Neural cell (in vitro differentiated cells): ENCODE measurements at regions not wholly inside any gene's neighbourhood (a gene's known extent, or its start where the extent isn't known, plus 50 kb on each side); places are given as distances from the start of the nearest gene placed in this dataset.

Source experiments
- H2AFZ ChIP-seq: fragments of 200-600, 300-800 bp; sonication (generic), shearing (Covaris generic); 2 replicates; pipeline ENCODE4 v1.6.0; 2014; ENCODE audit warnings: low read depth, mild to moderate bottlenecking, antibody characterized with exemption, low read length, moderate library complexity
- H3F3A ChIP-seq: fragments of 200-600 bp; shearing (Covaris generic); 2 replicates; pipeline ENCODE4 v1.6.1; 2016; ENCODE audit warnings: mild to moderate bottlenecking, moderate library complexity, mixed read lengths, antibody characterized with exemption, low read length; ENCODE audit not compliant: insufficient read depth, poor library complexity, severe bottlenecking
- H3K27ac ChIP-seq: fragments of 200-600, 300-800 bp; sonication (generic), shearing (Covaris generic); 2 replicates; pipeline ENCODE4 v1.5.1; 2014; ENCODE audit warnings: mild to moderate bottlenecking, low read length, moderate library complexity
- H3K27me3 ChIP-seq: fragments of 300-800, 200-600 bp; sonication (generic), shearing (Covaris generic); 2 replicates; pipeline ENCODE4 v1.6.0; 2014; ENCODE audit warnings: mild to moderate bottlenecking, low read depth, low read length, moderate library complexity; ENCODE audit not compliant: insufficient read depth
- H3K36me3 ChIP-seq: fragments of 300-800, 200-600 bp; sonication (generic), shearing (Covaris generic); 2 replicates; pipeline ENCODE4 v1.5.1; 2014; ENCODE audit warnings: mild to moderate bottlenecking, antibody characterized with exemption, low read length, moderate library complexity; ENCODE audit not compliant: insufficient read depth
- H3K4me2 ChIP-seq: fragments of 300-800, 200-600 bp; sonication (generic), shearing (Covaris generic); 2 replicates; pipeline ENCODE4 v1.6.0; 2014; ENCODE audit warnings: mild to moderate bottlenecking, low read length
- H3K4me3 ChIP-seq: fragments of 300-800, 200-600 bp; sonication (generic), shearing (Covaris generic); 2 replicates; pipeline ENCODE4 v1.5.1; 2014; ENCODE audit warnings: mild to moderate bottlenecking, low read length, moderate library complexity
- H3K79me2 ChIP-seq: fragments of 200-600 bp; shearing (Covaris generic); replicated peaks from 2 replicates; pipeline ENCODE4 v1.6.0; 2014; ENCODE audit warnings: mild to moderate bottlenecking, low read length, moderate library complexity; ENCODE audit not compliant: insufficient read depth
- H3K9ac ChIP-seq: fragments of 300-800, 200-600 bp; sonication (generic), shearing (Covaris generic); 2 replicates; pipeline ENCODE4 v1.6.1; 2016; ENCODE audit warnings: mild to moderate bottlenecking, low read length, mixed read lengths
- H3K9me2 ChIP-seq: fragments of 200-600 bp; shearing (Covaris generic); 2 replicates; pipeline ENCODE4 v1.6.1; 2016; ENCODE audit warnings: mild to moderate bottlenecking, low read length, mixed read lengths; ENCODE audit not compliant: insufficient read depth
- H3K9me3 ChIP-seq: fragments of 200-600, 300-800 bp; sonication (generic), shearing (Covaris generic); 2 replicates; pipeline ENCODE4 v1.6.1; 2016; ENCODE audit warnings: mild to moderate bottlenecking, mixed run types, low read length, moderate library complexity, mixed read lengths
- H4K20me1 ChIP-seq: fragments of 200-600 bp; shearing (Covaris generic); 2 replicates; pipeline ENCODE4 v1.6.1; 2016; ENCODE audit warnings: mild to moderate bottlenecking, mixed run types; ENCODE audit not compliant: insufficient read depth
- EP300 ChIP-seq: fragments of 450-650 bp; conservative IDR thresholded peaks from 2 replicates; pipeline ENCODE4 v1.6.1; 2014; ENCODE audit warnings: antibody characterized with exemption, mild to moderate bottlenecking, moderate library complexity; ENCODE audit not compliant: poor library complexity, severe bottlenecking
- EZH2 ChIP-seq: fragments of 200-600, 300-800 bp; shearing (Covaris generic), sonication (generic); IDR thresholded peaks from 2 replicates; pipeline ENCODE4 v1.6.1; 2014; ENCODE audit warnings: antibody characterized with exemption, low read length, borderline replicate concordance, mild to moderate bottlenecking; ENCODE audit not compliant: insufficient read depth, poor library complexity, severe bottlenecking
- MXI1 ChIP-seq: fragments of 450-650 bp; conservative IDR thresholded peaks from 2 replicates; pipeline ENCODE4 v1.6.1; 2014; ENCODE audit warnings: antibody characterized with exemption, mild to moderate bottlenecking; ENCODE audit not compliant: poor library complexity, severe bottlenecking
- POLR2AphosphoS5 ChIP-seq: IDR thresholded peaks from 2 replicates; pipeline ENCODE4 v1.6.1; 2012
- RAD21 ChIP-seq: fragments of 450-650 bp; conservative IDR thresholded peaks from 2 replicates; pipeline ENCODE4 v1.6.1; 2014; ENCODE audit warnings: antibody characterized with exemption, mild to moderate bottlenecking, moderate library complexity
- SMC3 ChIP-seq: fragments of 450-650 bp; conservative IDR thresholded peaks from 2 replicates; pipeline ENCODE4 v1.6.1; 2014; ENCODE audit warnings: antibody characterized with exemption, mild to moderate bottlenecking, moderate library complexity; ENCODE audit not compliant: poor library complexity
- TAF1 ChIP-seq: IDR thresholded peaks from 2 replicates; pipeline ENCODE4 v1.6.1; 2012; ENCODE audit warnings: low read depth
- TF ChIP-seq, protein P1 (sequence below): IDR thresholded peaks from 2 replicates; pipeline ENCODE4 v1.6.1; 2012; ENCODE audit warnings: borderline replicate concordance
- TF ChIP-seq, protein P2 (sequence below): fragments of 450-650 bp; IDR thresholded peaks from 2 replicates; pipeline ENCODE4 v1.5.1; 2014; ENCODE audit warnings: antibody characterized with exemption, mild to moderate bottlenecking, moderate library complexity; ENCODE audit not compliant: poor library complexity, severe bottlenecking

DNA sequence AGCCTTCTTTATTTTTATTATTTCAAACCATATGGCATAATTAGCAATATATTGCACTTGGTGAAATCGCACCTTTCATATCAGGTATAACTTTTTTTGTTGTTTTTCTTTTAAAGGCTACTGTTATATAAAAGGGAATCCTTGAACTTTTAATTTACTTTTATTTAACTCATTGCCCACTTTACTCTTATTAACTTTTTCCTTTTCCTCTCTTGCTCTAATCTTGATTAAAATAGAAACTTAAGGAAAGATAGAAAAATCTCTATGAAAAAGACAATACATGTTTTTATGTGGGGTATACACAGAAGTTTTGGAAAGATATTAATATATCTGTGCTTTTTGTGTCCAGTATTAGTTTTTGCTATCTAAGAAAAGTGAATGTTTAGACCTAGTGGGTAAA lies 805.8 kb downstream of the USP25 start:
- TF ChIP-seq RAD21 = no peak
- TF ChIP-seq POLR2AphosphoS5 = no peak
- TF ChIP-seq, protein P1, sequence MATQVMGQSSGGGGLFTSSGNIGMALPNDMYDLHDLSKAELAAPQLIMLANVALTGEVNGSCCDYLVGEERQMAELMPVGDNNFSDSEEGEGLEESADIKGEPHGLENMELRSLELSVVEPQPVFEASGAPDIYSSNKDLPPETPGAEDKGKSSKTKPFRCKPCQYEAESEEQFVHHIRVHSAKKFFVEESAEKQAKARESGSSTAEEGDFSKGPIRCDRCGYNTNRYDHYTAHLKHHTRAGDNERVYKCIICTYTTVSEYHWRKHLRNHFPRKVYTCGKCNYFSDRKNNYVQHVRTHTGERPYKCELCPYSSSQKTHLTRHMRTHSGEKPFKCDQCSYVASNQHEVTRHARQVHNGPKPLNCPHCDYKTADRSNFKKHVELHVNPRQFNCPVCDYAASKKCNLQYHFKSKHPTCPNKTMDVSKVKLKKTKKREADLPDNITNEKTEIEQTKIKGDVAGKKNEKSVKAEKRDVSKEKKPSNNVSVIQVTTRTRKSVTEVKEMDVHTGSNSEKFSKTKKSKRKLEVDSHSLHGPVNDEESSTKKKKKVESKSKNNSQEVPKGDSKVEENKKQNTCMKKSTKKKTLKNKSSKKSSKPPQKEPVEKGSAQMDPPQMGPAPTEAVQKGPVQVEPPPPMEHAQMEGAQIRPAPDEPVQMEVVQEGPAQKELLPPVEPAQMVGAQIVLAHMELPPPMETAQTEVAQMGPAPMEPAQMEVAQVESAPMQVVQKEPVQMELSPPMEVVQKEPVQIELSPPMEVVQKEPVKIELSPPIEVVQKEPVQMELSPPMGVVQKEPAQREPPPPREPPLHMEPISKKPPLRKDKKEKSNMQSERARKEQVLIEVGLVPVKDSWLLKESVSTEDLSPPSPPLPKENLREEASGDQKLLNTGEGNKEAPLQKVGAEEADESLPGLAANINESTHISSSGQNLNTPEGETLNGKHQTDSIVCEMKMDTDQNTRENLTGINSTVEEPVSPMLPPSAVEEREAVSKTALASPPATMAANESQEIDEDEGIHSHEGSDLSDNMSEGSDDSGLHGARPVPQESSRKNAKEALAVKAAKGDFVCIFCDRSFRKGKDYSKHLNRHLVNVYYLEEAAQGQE = no peak
- TF ChIP-seq EZH2 = no peak
- TF ChIP-seq SMC3 = no peak
- TF ChIP-seq, protein P2, sequence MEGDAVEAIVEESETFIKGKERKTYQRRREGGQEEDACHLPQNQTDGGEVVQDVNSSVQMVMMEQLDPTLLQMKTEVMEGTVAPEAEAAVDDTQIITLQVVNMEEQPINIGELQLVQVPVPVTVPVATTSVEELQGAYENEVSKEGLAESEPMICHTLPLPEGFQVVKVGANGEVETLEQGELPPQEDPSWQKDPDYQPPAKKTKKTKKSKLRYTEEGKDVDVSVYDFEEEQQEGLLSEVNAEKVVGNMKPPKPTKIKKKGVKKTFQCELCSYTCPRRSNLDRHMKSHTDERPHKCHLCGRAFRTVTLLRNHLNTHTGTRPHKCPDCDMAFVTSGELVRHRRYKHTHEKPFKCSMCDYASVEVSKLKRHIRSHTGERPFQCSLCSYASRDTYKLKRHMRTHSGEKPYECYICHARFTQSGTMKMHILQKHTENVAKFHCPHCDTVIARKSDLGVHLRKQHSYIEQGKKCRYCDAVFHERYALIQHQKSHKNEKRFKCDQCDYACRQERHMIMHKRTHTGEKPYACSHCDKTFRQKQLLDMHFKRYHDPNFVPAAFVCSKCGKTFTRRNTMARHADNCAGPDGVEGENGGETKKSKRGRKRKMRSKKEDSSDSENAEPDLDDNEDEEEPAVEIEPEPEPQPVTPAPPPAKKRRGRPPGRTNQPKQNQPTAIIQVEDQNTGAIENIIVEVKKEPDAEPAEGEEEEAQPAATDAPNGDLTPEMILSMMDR = no peak
- TF ChIP-seq EP300 = no peak
- TF ChIP-seq MXI1 = no peak
- TF ChIP-seq TAF1 = no peak
- no peak overlapping the region for H3K9ac ChIP-seq
- no peaks in the 10 kb centered on the region for H3K9me3 ChIP-seq
- no peaks in the 10 kb centered on the region for H3K9me2 ChIP-seq
- H3K4me3 ChIP-seq = no peak overlapping the region
- no peaks in the 10 kb centered on the region for H4K20me1 ChIP-seq
- no peaks in the 10 kb centered on the region for H3K79me2 ChIP-seq
- no peak overlapping the region for H3K27ac ChIP-seq
- no peak overlapping the region for H2AFZ ChIP-seq
- no peaks in the 10 kb centered on the region for H3K27me3 ChIP-seq
- H3K4me2 ChIP-seq = no peak overlapping the region
- H3F3A ChIP-seq = no peaks in the 10 kb centered on the region
- no peaks in the 10 kb centered on the region for H3K36me3 ChIP-seq

DNA sequence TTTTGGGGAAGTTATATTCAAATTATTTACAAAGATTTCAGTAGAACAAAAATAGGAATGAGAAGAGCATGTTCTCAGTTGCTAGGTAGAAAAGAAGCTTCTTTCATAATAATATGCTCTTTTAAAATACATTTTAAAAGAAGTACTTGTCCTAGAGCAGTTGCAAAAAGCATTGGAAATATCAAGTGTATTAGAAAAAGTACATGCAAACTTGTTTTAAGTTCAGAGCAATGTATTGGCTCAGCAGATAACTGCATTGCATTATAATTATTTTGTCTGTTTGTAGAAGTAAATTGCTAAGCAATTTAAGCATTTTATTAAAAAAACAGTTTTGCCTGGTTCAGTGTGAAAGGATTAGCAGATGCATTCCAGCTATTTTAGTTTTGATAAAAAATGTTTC lies 806.4 kb downstream of the USP25 start:
- Histone ChIP-seq H2AFZ (no peak overlapping the region), H3K27me3 (no peaks in the 10 kb centered on the region)

More for the DNA sequence above, 806.4 kb downstream of the USP25 start:
- Histone ChIP-seq H3K4me2 (no peak overlapping the region), H3K36me3 (no peaks in the 10 kb centered on the region), H4K20me1 (no peaks in the 10 kb centered on the region), H3K4me3 (no peak overlapping the region), H3F3A (no peaks in the 10 kb centered on the region), H3K9ac (no peak overlapping the region), H3K9me3 (no peaks in the 10 kb centered on the region), H3K9me2 (no peaks in the 10 kb centered on the region), H3K27ac (no peak overlapping the region), H3K79me2 (no peaks in the 10 kb centered on the region)
- TF ChIP-seq SMC3 = no peak
- TF ChIP-seq, protein P2 = no peak
- TF ChIP-seq RAD21 = no peak
- TF ChIP-seq EZH2 = no peak
